ENCODE measurements at regions not wholly inside any gene's neighbourhood (a gene's known extent, or its start where the extent isn't known, plus 50 kb on each side); places are given as distances from the start of the nearest gene placed in this dataset.

DNA sequence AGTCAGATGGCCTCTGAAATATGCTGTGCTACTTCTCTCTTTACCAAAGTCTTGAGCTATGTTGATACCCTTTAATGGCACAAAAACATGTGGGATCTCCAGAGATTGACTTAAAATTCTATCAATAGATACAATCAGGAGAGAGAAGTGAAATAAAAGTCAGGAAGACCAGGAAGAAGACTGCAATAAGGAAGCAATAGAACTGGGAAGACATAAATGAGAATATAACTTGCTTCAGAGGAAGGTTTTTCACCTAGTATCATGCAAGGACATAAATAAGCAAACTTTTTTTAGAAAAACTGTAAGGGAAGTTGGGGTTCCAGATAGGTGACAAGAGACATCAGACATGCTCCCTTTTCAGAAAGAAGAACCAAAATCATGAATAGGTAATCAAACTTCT lies 227.3 kb downstream of the XPNPEP1 start:
- Histone ChIP-seq H3K56ac (ENCODE audit: extremely low read depth, insufficient read depth, low read length) (no peak overlapping the region), H3K14ac (replicated peaks; ENCODE audit: low read depth, low read length) (no peak overlapping the region), H2BK15ac (ENCODE audit: low read depth, low read length) (no peak overlapping the region), H2AK9ac (replicated peaks; ENCODE audit: low read depth, low read length, poor library complexity) (no peak overlapping the region), H2AFZ (replicated peaks; ENCODE audit: low read length, poor library complexity) (no peak overlapping the region), H2AK5ac (ENCODE audit: low read depth, low read length) (no peak overlapping the region), H3K9me3 (ENCODE audit: control insufficient read depth, insufficient read depth, low read length) (peaks cover 10% of the 10 kb centered on the region), H3K9ac (ENCODE audit: low read depth, low read length) (no peak overlapping the region), H2BK5ac (ENCODE audit: low read depth, low read length, poor library complexity, severe bottlenecking) (no peak overlapping the region), H3K27me3 (ENCODE audit: control insufficient read depth, insufficient read depth, low read length) (no peaks in the 10 kb centered on the region), H4K91ac (ENCODE audit: insufficient read depth, low read depth, low read length) (no peak overlapping the region), H3K4me1 (ENCODE audit: control insufficient read depth, insufficient read depth, low read length) (no peaks in the 10 kb centered on the region), H3K36me3 (ENCODE audit: control insufficient read depth, insufficient read depth, low read length) (no peaks in the 10 kb centered on the region), H2BK120ac (ENCODE audit: low read depth, low read length) (no peak overlapping the region), H3K9me1 (ENCODE audit: insufficient read depth, low read length) (no peaks in the 10 kb centered on the region), H3K4me3 (ENCODE audit: insufficient read depth, low read depth, low read length) (no peak overlapping the region), H4K5ac (ENCODE audit: low read depth, low read length) (no peak overlapping the region), H4K20me1 (ENCODE audit: insufficient read depth, low read length) (no peaks in the 10 kb centered on the region), H3K18ac (ENCODE audit: low read depth, low read length) (no peak overlapping the region), H4K8ac (ENCODE audit: low read depth in 2 of 2, low read length in 2 of 2) (no peak overlapping the region), H3K23ac (ENCODE audit: low read depth, low read length) (no peak overlapping the region), H3K79me1 (ENCODE audit: low read depth in 1 of 2, low read length in 2 of 2) (no peaks in the 10 kb centered on the region), H3K4me2 (ENCODE audit: low read depth, low read length) (no peak overlapping the region), H3K27ac (ENCODE audit: insufficient read depth, low read length) (no peak overlapping the region), H3K4ac (ENCODE audit: low read depth, low read length) (no peak overlapping the region), H2BK20ac (ENCODE audit: low read depth, low read length) (no peak overlapping the region)
- ChIA-PET CTCF (no interaction called here), POLR2A (ENCODE audit: unreplicated experiment) (no interaction called here)
- DNase-seq, result no peak
- TF ChIP-seq, protein P1, sequence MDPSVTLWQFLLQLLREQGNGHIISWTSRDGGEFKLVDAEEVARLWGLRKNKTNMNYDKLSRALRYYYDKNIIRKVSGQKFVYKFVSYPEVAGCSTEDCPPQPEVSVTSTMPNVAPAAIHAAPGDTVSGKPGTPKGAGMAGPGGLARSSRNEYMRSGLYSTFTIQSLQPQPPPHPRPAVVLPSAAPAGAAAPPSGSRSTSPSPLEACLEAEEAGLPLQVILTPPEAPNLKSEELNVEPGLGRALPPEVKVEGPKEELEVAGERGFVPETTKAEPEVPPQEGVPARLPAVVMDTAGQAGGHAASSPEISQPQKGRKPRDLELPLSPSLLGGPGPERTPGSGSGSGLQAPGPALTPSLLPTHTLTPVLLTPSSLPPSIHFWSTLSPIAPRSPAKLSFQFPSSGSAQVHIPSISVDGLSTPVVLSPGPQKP (IDR thresholded peaks at IDR 0.05; ENCODE audit: borderline replicate concordance, low read depth, low read length), result no peak
- TF ChIP-seq NFE2L2 (IDR thresholded peaks at IDR 0.05; ENCODE audit: low read depth, low read length), result no peak
- TF ChIP-seq, protein P2, sequence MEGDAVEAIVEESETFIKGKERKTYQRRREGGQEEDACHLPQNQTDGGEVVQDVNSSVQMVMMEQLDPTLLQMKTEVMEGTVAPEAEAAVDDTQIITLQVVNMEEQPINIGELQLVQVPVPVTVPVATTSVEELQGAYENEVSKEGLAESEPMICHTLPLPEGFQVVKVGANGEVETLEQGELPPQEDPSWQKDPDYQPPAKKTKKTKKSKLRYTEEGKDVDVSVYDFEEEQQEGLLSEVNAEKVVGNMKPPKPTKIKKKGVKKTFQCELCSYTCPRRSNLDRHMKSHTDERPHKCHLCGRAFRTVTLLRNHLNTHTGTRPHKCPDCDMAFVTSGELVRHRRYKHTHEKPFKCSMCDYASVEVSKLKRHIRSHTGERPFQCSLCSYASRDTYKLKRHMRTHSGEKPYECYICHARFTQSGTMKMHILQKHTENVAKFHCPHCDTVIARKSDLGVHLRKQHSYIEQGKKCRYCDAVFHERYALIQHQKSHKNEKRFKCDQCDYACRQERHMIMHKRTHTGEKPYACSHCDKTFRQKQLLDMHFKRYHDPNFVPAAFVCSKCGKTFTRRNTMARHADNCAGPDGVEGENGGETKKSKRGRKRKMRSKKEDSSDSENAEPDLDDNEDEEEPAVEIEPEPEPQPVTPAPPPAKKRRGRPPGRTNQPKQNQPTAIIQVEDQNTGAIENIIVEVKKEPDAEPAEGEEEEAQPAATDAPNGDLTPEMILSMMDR (conservative IDR thresholded peaks at IDR 0.05; ENCODE audit: low read depth, low read length), result no peak
- TF ChIP-seq, protein P3, sequence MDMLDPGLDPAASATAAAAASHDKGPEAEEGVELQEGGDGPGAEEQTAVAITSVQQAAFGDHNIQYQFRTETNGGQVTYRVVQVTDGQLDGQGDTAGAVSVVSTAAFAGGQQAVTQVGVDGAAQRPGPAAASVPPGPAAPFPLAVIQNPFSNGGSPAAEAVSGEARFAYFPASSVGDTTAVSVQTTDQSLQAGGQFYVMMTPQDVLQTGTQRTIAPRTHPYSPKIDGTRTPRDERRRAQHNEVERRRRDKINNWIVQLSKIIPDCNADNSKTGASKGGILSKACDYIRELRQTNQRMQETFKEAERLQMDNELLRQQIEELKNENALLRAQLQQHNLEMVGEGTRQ (IDR thresholded peaks at IDR 0.05; ENCODE audit: low read depth, low read length), result no peak
- no peak for TF ChIP-seq RFX5 (IDR thresholded peaks at IDR 0.05; ENCODE audit: low read depth, low read length)
- TF ChIP-seq MXI1 (IDR thresholded peaks at IDR 0.05; ENCODE audit: borderline replicate concordance, low read depth, low read length), result no peak
- TF ChIP-seq CEBPB (IDR thresholded peaks at IDR 0.05; ENCODE audit: low read depth, low read length), result no peak
- no peak for TF ChIP-seq BHLHE40 (IDR thresholded peaks at IDR 0.05; ENCODE audit: low read depth, low read length)
- TF ChIP-seq CHD1 (IDR thresholded peaks at IDR 0.05; ENCODE audit: low read depth, low read length), result no peak
- no peak for TF ChIP-seq MAFK (IDR thresholded peaks at IDR 0.05; ENCODE audit: low read depth, low read length)
- TF ChIP-seq MAZ (IDR thresholded peaks at IDR 0.05; ENCODE audit: borderline replicate concordance, low read depth, low read length), result no peak
- no peak for TF ChIP-seq POLR2A (IDR thresholded peaks at IDR 0.05; ENCODE audit: low read depth, low read length)
- no peak for TF ChIP-seq RCOR1 (IDR thresholded peaks at IDR 0.05; ENCODE audit: insufficient replicate concordance, low read length)
- no peak for TF ChIP-seq FOS (IDR thresholded peaks at IDR 0.05; ENCODE audit: low read depth, low read length)
- TF ChIP-seq SMC3 (IDR thresholded peaks at IDR 0.05; ENCODE audit: low read depth, low read length), result no peak
- no peak for TF ChIP-seq RAD21 (IDR thresholded peaks at IDR 0.05; ENCODE audit: low read length)
- dilution Hi-C loops (cut with HindIII; ENCODE audit: low sequenced_read_pairs, unreplicated experiment) (no loop called here), in situ Hi-C loops (cut with MboI; ENCODE audit: low sequenced_read_pairs) (no loop called here), intact Hi-C loops (cut with micrococcal nuclease) (no loop called here)
- no TSS peak for BruUV-seq (replicated peaks)
- ATAC-seq (ENCODE audit: low read depth), result no peak

All from IMR-90 (cell line).